ENCODE measurements at regions not wholly inside any gene's neighbourhood (a gene's known extent, or its start where the extent isn't known, plus 50 kb on each side); places are given as distances from the start of the nearest gene placed in this dataset.
"Not testable (repeated sequence)": the region's sequence is repeated elsewhere in the genome, so short reads cannot be mapped to it uniquely, and the experiment has no call there.

- H3K4me2 ChIP-seq (ENCODE audit: low read length): no peak overlapping the region
- no peak overlapping the region for H2AFZ ChIP-seq (ENCODE audit: low read depth, low read length)
- no peak overlapping the region for H3K9ac ChIP-seq (ENCODE audit: low read length)
- no peaks in the 10 kb centered on the region for H3K27me3 ChIP-seq (ENCODE audit: insufficient read depth, low read depth, low read length)
- H4K20me1 ChIP-seq (ENCODE audit: insufficient read depth): no peaks in the 10 kb centered on the region
- no peaks in the 10 kb centered on the region for H3K36me3 ChIP-seq (ENCODE audit: insufficient read depth, low read length)
- no peaks in the 10 kb centered on the region for H3K9me3 ChIP-seq (ENCODE audit: low read length)
- no peak overlapping the region for H3K27ac ChIP-seq (ENCODE audit: low read length)
- TF ChIP-seq EP300 (conservative IDR thresholded peaks at IDR 0.05; ENCODE audit: poor library complexity, severe bottlenecking) (no peak), EZH2 (IDR thresholded peaks at IDR 0.05; ENCODE audit: borderline replicate concordance, insufficient read depth, low read length, poor library complexity, severe bottlenecking) (no peak), TAF1 (IDR thresholded peaks at IDR 0.05; ENCODE audit: low read depth) (no peak), POLR2AphosphoS5 (IDR thresholded peaks at IDR 0.05) (no peak), CTCF (IDR thresholded peaks at IDR 0.05; ENCODE audit: poor library complexity, severe bottlenecking) (peak; percentile 56), MXI1 (conservative IDR thresholded peaks at IDR 0.05; ENCODE audit: poor library complexity, severe bottlenecking) (no peak), RAD21 (conservative IDR thresholded peaks at IDR 0.05) (peak; percentile 61), SMC3 (conservative IDR thresholded peaks at IDR 0.05; ENCODE audit: poor library complexity) (peak; percentile 54), REST (IDR thresholded peaks at IDR 0.05; ENCODE audit: borderline replicate concordance) (no peak)
- H3K79me2 ChIP-seq (replicated peaks; ENCODE audit: insufficient read depth, low read length): no peaks in the 10 kb centered on the region
- H3F3A ChIP-seq (ENCODE audit: insufficient read depth, low read length, poor library complexity, severe bottlenecking): no peaks in the 10 kb centered on the region
- no peak overlapping the region for H3K4me3 ChIP-seq (ENCODE audit: low read length)
- H3K9me2 ChIP-seq (ENCODE audit: insufficient read depth, low read length): no peaks in the 10 kb centered on the region
Measured at GRCh38 chr21:23578027-23578426, 2029.3 kb downstream of the MRPL39 start.

GRCh38 chr21:23574932-23575331 lies 2032.3 kb downstream of the MRPL39 start:
- TF ChIP-seq RAD21 (conservative IDR thresholded peaks at IDR 0.05): no peak
- no peak for TF ChIP-seq REST (IDR thresholded peaks at IDR 0.05; ENCODE audit: borderline replicate concordance)
- no peak for TF ChIP-seq POLR2AphosphoS5 (IDR thresholded peaks at IDR 0.05)
- TF ChIP-seq EP300 (conservative IDR thresholded peaks at IDR 0.05; ENCODE audit: poor library complexity, severe bottlenecking): no peak
- no peak for TF ChIP-seq CTCF (IDR thresholded peaks at IDR 0.05; ENCODE audit: poor library complexity, severe bottlenecking)
- no peak for TF ChIP-seq EZH2 (IDR thresholded peaks at IDR 0.05; ENCODE audit: borderline replicate concordance, insufficient read depth, low read length, poor library complexity, severe bottlenecking)
- TF ChIP-seq TAF1 (IDR thresholded peaks at IDR 0.05; ENCODE audit: low read depth): no peak
- no peak for TF ChIP-seq MXI1 (conservative IDR thresholded peaks at IDR 0.05; ENCODE audit: poor library complexity, severe bottlenecking)
- TF ChIP-seq SMC3 (conservative IDR thresholded peaks at IDR 0.05; ENCODE audit: poor library complexity): no peak
- Histone ChIP-seq H3F3A (ENCODE audit: insufficient read depth, low read length, poor library complexity, severe bottlenecking) (no peaks in the 10 kb centered on the region), H3K27ac (ENCODE audit: low read length) (no peak overlapping the region), H3K9me2 (ENCODE audit: insufficient read depth, low read length) (no peaks in the 10 kb centered on the region), H3K27me3 (ENCODE audit: insufficient read depth, low read depth, low read length) (no peaks in the 10 kb centered on the region), H4K20me1 (ENCODE audit: insufficient read depth) (no peaks in the 10 kb centered on the region), H3K9ac (ENCODE audit: low read length) (no peak overlapping the region), H3K36me3 (ENCODE audit: insufficient read depth, low read length) (no peaks in the 10 kb centered on the region), H2AFZ (ENCODE audit: low read depth, low read length) (no peak overlapping the region), H3K4me3 (ENCODE audit: low read length) (no peak overlapping the region), H3K79me2 (replicated peaks; ENCODE audit: insufficient read depth, low read length) (no peaks in the 10 kb centered on the region), H3K9me3 (ENCODE audit: low read length) (no peaks in the 10 kb centered on the region), H3K4me2 (ENCODE audit: low read length) (no peak overlapping the region)

- not testable (repeated sequence) for H3F3A ChIP-seq (ENCODE audit: insufficient read depth, low read length, poor library complexity, severe bottlenecking); H2AFZ ChIP-seq (ENCODE audit: low read depth, low read length); H4K20me1 ChIP-seq (ENCODE audit: insufficient read depth); H3K27me3 ChIP-seq (ENCODE audit: insufficient read depth, low read depth, low read length); H3K4me2 ChIP-seq (ENCODE audit: low read length); H3K9me3 ChIP-seq (ENCODE audit: low read length); H3K27ac ChIP-seq (ENCODE audit: low read length); H3K9me2 ChIP-seq (ENCODE audit: insufficient read depth, low read length); H3K4me3 ChIP-seq (ENCODE audit: low read length); H3K79me2 ChIP-seq (replicated peaks; ENCODE audit: insufficient read depth, low read length); H3K36me3 ChIP-seq (ENCODE audit: insufficient read depth, low read length); H3K9ac ChIP-seq (ENCODE audit: low read length)
Measured at GRCh38 chr21:23548924-23549323, 2058.4 kb downstream of the MRPL39 start.

All from neural cell (in vitro differentiated cells).